ENCODE measurements at regions not wholly inside any gene's neighbourhood (a gene's known extent, or its start where the extent isn't known, plus 50 kb on each side); places are given as distances from the start of the nearest gene placed in this dataset.

DNA sequence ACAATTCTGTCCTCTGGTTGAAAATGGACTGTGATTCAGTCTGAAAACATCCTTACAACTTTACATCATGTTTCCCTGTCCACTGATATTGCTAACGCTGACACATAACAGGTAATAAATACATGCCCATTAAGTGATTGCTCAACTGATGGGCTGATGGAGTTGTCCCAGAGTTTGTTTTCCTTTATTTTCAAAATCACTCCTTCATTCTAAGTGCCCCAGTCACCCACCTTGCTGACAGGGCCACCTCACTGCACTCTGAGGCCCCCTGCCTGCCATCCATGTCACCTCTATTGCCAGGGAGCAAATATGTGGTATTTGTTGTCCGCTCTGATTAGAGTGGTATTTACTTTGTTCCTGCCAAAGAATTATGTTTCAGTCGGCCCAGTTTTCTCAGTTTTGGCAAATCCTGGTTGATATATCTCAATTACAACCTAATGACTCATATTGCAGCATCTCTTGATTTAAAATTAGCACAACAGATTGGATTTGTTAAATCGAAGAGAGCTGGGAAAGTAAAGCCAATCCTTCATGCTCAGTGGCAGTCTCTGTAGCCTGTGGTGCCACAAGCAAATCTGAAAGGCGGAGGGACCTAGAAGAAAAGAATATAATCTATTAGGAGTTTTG is 105.1 kb downstream of the RDH14 start:
- H3K9me3 ChIP-seq, result no peaks in the 10 kb centered on the region
- 62 to 64% methylated on average over 5 of the region's 5 CpGs for WGBS, 2 donors
- H3K27ac ChIP-seq, result peak overlapping the region; percentile 5 to 42 (median 6)
- intact Hi-C loops (cut with DNase I), result no loop called here
- H3K36me3 ChIP-seq, result no peaks in the 10 kb centered on the region
- no peak for TF ChIP-seq POLR2A (IDR thresholded peaks at IDR 0.05)
- TF ChIP-seq, protein P1, sequence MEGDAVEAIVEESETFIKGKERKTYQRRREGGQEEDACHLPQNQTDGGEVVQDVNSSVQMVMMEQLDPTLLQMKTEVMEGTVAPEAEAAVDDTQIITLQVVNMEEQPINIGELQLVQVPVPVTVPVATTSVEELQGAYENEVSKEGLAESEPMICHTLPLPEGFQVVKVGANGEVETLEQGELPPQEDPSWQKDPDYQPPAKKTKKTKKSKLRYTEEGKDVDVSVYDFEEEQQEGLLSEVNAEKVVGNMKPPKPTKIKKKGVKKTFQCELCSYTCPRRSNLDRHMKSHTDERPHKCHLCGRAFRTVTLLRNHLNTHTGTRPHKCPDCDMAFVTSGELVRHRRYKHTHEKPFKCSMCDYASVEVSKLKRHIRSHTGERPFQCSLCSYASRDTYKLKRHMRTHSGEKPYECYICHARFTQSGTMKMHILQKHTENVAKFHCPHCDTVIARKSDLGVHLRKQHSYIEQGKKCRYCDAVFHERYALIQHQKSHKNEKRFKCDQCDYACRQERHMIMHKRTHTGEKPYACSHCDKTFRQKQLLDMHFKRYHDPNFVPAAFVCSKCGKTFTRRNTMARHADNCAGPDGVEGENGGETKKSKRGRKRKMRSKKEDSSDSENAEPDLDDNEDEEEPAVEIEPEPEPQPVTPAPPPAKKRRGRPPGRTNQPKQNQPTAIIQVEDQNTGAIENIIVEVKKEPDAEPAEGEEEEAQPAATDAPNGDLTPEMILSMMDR (IDR thresholded peaks at IDR 0.05), result no peak
- peaks cover 0 to 3% of the 10 kb centered on the region in 2 donors for H3K4me1 ChIP-seq
- no peaks in the 10 kb centered on the region for H3K27me3 ChIP-seq
- no peak overlapping the region for H3K4me3 ChIP-seq (replicated peaks in 1 of 3)
- DNase-seq, result no peak

DNA sequence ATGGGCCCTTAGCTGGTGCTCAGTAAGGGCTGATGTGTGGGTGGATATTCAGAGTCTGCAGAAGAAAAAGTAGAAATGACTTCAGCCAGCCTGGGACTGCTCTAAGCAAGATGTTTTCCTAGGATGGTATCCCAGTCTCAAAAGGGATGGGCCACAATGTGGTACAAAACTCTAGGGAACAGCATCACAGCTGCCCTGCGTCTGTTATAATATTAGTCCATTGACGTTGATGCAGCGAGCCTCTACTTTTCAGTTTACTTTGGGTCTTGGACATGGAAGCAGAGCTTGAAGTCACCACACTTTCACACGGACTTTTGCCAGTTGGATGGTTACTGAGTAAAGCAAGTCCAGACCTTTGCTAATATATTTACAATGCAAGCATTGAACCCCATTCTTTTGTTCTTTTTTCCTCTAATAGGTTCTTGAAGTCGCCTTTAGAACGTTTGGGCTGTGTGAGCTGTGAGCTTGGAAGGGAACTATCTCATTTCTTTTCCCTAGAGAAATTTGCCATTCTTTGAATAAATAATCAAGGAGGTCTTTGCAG is 105.7 kb downstream of the RDH14 start:
- WGBS, 2 donors, result 79 to 87% methylated on average over 6 of the region's 6 CpGs
- no peak for TF ChIP-seq POLR2A (IDR thresholded peaks at IDR 0.05)
- TF ChIP-seq, protein P1 (IDR thresholded peaks at IDR 0.05), result no peak
- Histone ChIP-seq H3K27me3 (no peaks in the 10 kb centered on the region), H3K4me1 (peaks cover 0 to 3% of the 10 kb centered on the region in 2 donors), H3K36me3 (no peaks in the 10 kb centered on the region), H3K9me3 (no peaks in the 10 kb centered on the region), H3K4me3 (replicated peaks in 1 of 3) (no peak overlapping the region), H3K27ac (no peak overlapping the region)
- no peak for DNase-seq
- intact Hi-C loops (cut with DNase I), result no loop called here

DNA sequence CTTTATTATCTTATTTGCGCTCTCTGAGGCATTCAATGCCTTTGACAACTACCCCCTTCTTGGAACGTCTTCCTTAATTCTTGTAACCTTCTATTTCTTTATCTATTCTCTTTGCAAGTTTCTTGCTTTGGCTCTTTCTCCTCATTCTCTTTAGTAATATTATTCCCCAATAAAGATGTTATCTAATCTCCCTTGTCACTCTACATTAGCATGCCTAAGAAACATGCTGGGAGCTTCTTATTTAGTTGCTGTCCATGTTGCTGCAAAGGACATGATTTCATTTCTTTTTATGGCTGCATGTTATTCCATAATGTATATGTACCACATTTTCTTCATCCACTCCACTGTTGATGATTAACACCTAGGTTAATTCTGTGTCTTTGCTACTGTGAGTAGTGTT is 113.7 kb downstream of the RDH14 start:
- TF ChIP-seq POLR2A (IDR thresholded peaks at IDR 0.05), result no peak
- TF ChIP-seq, protein P1 (IDR thresholded peaks at IDR 0.05), result no peak
- WGBS, 2 donors, result 75 to 84% methylated on average over 2 of the region's 2 CpGs
- intact Hi-C loops (cut with DNase I), result no loop called here
- no peaks in the 10 kb centered on the region for H3K9me3 ChIP-seq
- no peak overlapping the region for H3K27ac ChIP-seq
- no peaks in the 10 kb centered on the region for H3K4me1 ChIP-seq
- no peaks in the 10 kb centered on the region for H3K36me3 ChIP-seq
- H3K4me3 ChIP-seq (replicated peaks in 1 of 3), result no peak overlapping the region
- H3K27me3 ChIP-seq, result no peaks in the 10 kb centered on the region
- no peak for DNase-seq

DNA sequence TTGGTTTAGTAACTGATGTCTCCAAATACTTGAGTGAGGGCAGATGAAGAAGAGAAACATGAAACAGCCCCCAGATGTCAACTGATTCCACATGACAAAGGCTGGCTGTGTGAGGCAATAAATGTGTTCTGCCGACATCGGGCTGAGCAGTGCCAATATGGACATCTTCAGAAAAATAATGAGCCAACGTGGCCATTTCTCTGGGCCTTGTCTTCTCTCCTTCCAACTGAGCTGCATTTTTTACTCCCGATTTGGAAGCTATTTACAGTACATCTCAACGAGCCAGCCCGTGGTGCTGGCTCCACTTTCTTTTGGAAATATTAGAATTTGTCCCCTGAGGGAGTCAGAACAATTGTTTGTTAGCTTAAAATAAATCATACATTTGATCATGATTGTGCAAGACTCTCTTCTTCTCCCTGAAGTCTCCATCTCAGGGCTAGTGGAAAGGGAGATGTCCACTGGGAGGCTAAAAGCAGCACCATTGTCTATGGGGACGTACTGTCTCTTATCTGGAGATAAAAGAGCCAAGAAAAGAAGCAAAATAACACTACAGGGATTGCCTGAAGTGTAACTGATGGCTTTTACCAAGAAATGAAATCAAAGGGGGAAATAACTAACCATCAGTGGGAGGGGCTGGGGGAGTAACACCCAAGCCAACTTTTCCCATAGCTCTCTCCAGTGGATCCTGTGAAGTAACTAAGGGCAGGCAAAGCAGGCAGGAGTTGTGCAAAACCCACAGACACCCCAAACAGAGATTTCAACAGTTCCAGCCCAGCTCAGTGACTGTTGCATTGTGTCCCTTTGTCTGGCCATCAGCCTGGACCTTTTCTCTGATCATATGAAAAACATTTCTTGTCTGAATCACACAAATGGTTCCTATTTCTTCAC is 114.8 kb downstream of the RDH14 start:
- no peak overlapping the region for H3K4me3 ChIP-seq (replicated peaks in 1 of 3)
- H3K27me3 ChIP-seq, result no peaks in the 10 kb centered on the region
- no peaks in the 10 kb centered on the region for H3K36me3 ChIP-seq
- DNase-seq, result peak in 1 of 2 donors; percentile 17
- WGBS, 2 donors, result 69 to 70% methylated on average over 7 of the region's 7 CpGs
- H3K27ac ChIP-seq, result no peak overlapping the region
- no peak for TF ChIP-seq POLR2A (IDR thresholded peaks at IDR 0.05)
- TF ChIP-seq, protein P1 (IDR thresholded peaks at IDR 0.05), result no peak
- no peaks in the 10 kb centered on the region for H3K4me1 ChIP-seq
- no peaks in the 10 kb centered on the region for H3K9me3 ChIP-seq
- intact Hi-C loops (cut with DNase I), result no loop called here

DNA sequence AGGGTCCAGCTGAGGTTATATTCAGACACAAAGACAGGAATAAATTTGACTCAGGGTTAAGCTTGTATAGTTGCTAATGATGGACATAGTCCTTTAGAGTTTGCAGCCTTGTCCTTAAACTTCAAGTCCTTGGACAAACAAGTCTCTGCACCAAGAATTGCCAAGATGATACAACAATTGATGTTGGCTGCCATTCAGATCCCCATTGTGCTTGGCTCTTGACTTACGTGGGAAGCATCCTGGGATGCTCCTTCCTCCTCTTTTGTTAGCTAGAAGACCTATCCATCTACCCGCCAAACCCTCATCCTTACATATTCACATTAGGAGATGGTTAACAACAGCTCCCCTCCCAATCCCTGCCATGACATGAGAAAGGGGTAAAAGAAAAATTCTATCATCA is 115.6 kb downstream of the RDH14 start:
- Histone ChIP-seq H3K4me3 (replicated peaks in 1 of 3) (no peak overlapping the region), H3K4me1 (no peaks in the 10 kb centered on the region), H3K36me3 (no peaks in the 10 kb centered on the region), H3K27ac (no peak overlapping the region), H3K9me3 (no peaks in the 10 kb centered on the region), H3K27me3 (no peaks in the 10 kb centered on the region)
- intact Hi-C loops (cut with DNase I), result no loop called here
- DNase-seq, result no peak
- WGBS, 2 donors, result 80 to 86% methylated on average over 2 of the region's 2 CpGs
- TF ChIP-seq, protein P1 (IDR thresholded peaks at IDR 0.05), result no peak
- TF ChIP-seq POLR2A (IDR thresholded peaks at IDR 0.05), result no peak
